ENCODE measurements at regions not wholly inside any gene's neighbourhood (a gene's known extent, or its start where the extent isn't known, plus 50 kb on each side); places are given as distances from the start of the nearest gene placed in this dataset.

GRCh38 chr13:62040078-62040477, 624.4 kb upstream of the PCDH20 start:
- Histone ChIP-seq H3K36me3 (ENCODE audit: insufficient read depth, low read depth, low read length) (no peaks in the 10 kb centered on the region), H3K4me1 (ENCODE audit: insufficient read depth, low read length) (no peaks in the 10 kb centered on the region), H3K27me3 (ENCODE audit: insufficient read depth, low read length) (no peaks in the 10 kb centered on the region), H3K27ac (ENCODE audit: low read length) (no peak overlapping the region), H3K4me3 (ENCODE audit: low read length) (no peak overlapping the region), H3K9me3 (ENCODE audit: insufficient read depth, low read depth, low read length) (no peaks in the 10 kb centered on the region), H3K9ac (ENCODE audit: low read depth, low read length) (no peak overlapping the region)

GRCh38 chr13:62038214-62038613, 622.6 kb upstream of the PCDH20 start:
- Histone ChIP-seq H3K36me3 (ENCODE audit: insufficient read depth, low read depth, low read length) (no peaks in the 10 kb centered on the region), H3K4me1 (ENCODE audit: insufficient read depth, low read length) (no peaks in the 10 kb centered on the region), H3K9ac (ENCODE audit: low read depth, low read length) (no peak overlapping the region), H3K27ac (ENCODE audit: low read length) (no peak overlapping the region), H3K9me3 (ENCODE audit: insufficient read depth, low read depth, low read length) (no peaks in the 10 kb centered on the region), H3K27me3 (ENCODE audit: insufficient read depth, low read length) (no peaks in the 10 kb centered on the region), H3K4me3 (ENCODE audit: low read length) (no peak overlapping the region)

- Histone ChIP-seq H3K4me3 (ENCODE audit: low read length) (no peak overlapping the region), H3K4me1 (ENCODE audit: insufficient read depth, low read length) (no peaks in the 10 kb centered on the region), H3K9ac (ENCODE audit: low read depth, low read length) (no peak overlapping the region), H3K36me3 (ENCODE audit: insufficient read depth, low read depth, low read length) (no peaks in the 10 kb centered on the region), H3K9me3 (ENCODE audit: insufficient read depth, low read depth, low read length) (no peaks in the 10 kb centered on the region), H3K27ac (ENCODE audit: low read length) (no peak overlapping the region), H3K27me3 (ENCODE audit: insufficient read depth, low read length) (no peaks in the 10 kb centered on the region)
Observed at GRCh38 chr13:62035981-62036380, 620.3 kb upstream of the PCDH20 start.

- no peaks in the 10 kb centered on the region for H3K4me1 ChIP-seq (ENCODE audit: insufficient read depth, low read length)
- H3K27ac ChIP-seq (ENCODE audit: low read length), result no peak overlapping the region
- H3K27me3 ChIP-seq (ENCODE audit: insufficient read depth, low read length), result no peaks in the 10 kb centered on the region
- no peak overlapping the region for H3K4me3 ChIP-seq (ENCODE audit: low read length)
- no peak overlapping the region for H3K9ac ChIP-seq (ENCODE audit: low read depth, low read length)
- no peaks in the 10 kb centered on the region for H3K36me3 ChIP-seq (ENCODE audit: insufficient read depth, low read depth, low read length)
- H3K9me3 ChIP-seq (ENCODE audit: insufficient read depth, low read depth, low read length), result no peaks in the 10 kb centered on the region
Observed at GRCh38 chr13:62033934-62034333, 618.3 kb upstream of the PCDH20 start.

- Histone ChIP-seq H3K4me3 (ENCODE audit: low read length) (no peak overlapping the region), H3K9ac (ENCODE audit: low read depth, low read length) (no peak overlapping the region), H3K4me1 (ENCODE audit: insufficient read depth, low read length) (no peaks in the 10 kb centered on the region), H3K27me3 (ENCODE audit: insufficient read depth, low read length) (no peaks in the 10 kb centered on the region), H3K9me3 (ENCODE audit: insufficient read depth, low read depth, low read length) (no peaks in the 10 kb centered on the region), H3K27ac (ENCODE audit: low read length) (no peak overlapping the region), H3K36me3 (ENCODE audit: insufficient read depth, low read depth, low read length) (no peaks in the 10 kb centered on the region)
Observed at GRCh38 chr13:62022369-62022768, 606.7 kb upstream of the PCDH20 start.

GRCh38 chr13:62019858-62020257, 604.2 kb upstream of the PCDH20 start:
- H3K4me3 ChIP-seq (ENCODE audit: low read length), result no peak overlapping the region
- H3K27ac ChIP-seq (ENCODE audit: low read length), result no peak overlapping the region
- H3K9me3 ChIP-seq (ENCODE audit: insufficient read depth, low read depth, low read length), result no peaks in the 10 kb centered on the region
- H3K4me1 ChIP-seq (ENCODE audit: insufficient read depth, low read length), result no peaks in the 10 kb centered on the region
- no peaks in the 10 kb centered on the region for H3K36me3 ChIP-seq (ENCODE audit: insufficient read depth, low read depth, low read length)
- H3K9ac ChIP-seq (ENCODE audit: low read depth, low read length), result no peak overlapping the region
- H3K27me3 ChIP-seq (ENCODE audit: insufficient read depth, low read length), result no peaks in the 10 kb centered on the region

GRCh38 chr13:62014299-62014698, 598.6 kb upstream of the PCDH20 start:
- H3K36me3 ChIP-seq (ENCODE audit: insufficient read depth, low read depth, low read length), result no peaks in the 10 kb centered on the region
- no peaks in the 10 kb centered on the region for H3K27me3 ChIP-seq (ENCODE audit: insufficient read depth, low read length)
- H3K4me3 ChIP-seq (ENCODE audit: low read length), result no peak overlapping the region
- H3K27ac ChIP-seq (ENCODE audit: low read length), result no peak overlapping the region
- no peaks in the 10 kb centered on the region for H3K4me1 ChIP-seq (ENCODE audit: insufficient read depth, low read length)
- H3K9ac ChIP-seq (ENCODE audit: low read depth, low read length), result no peak overlapping the region
- H3K9me3 ChIP-seq (ENCODE audit: insufficient read depth, low read depth, low read length), result no peaks in the 10 kb centered on the region

- no peaks in the 10 kb centered on the region for H3K27me3 ChIP-seq (ENCODE audit: insufficient read depth, low read length)
- H3K4me3 ChIP-seq (ENCODE audit: low read length), result no peak overlapping the region
- no peak overlapping the region for H3K27ac ChIP-seq (ENCODE audit: low read length)
Observed at GRCh38 chr13:62003452-62003851, 587.8 kb upstream of the PCDH20 start.

GRCh38 chr13:61994174-61994573, 578.5 kb upstream of the PCDH20 start:
- H3K36me3 ChIP-seq (ENCODE audit: insufficient read depth, low read depth, low read length), result no peaks in the 10 kb centered on the region
- no peaks in the 10 kb centered on the region for H3K4me1 ChIP-seq (ENCODE audit: insufficient read depth, low read length)
- no peak overlapping the region for H3K9ac ChIP-seq (ENCODE audit: low read depth, low read length)
- no peak overlapping the region for H3K27ac ChIP-seq (ENCODE audit: low read length)
- H3K27me3 ChIP-seq (ENCODE audit: insufficient read depth, low read length), result no peaks in the 10 kb centered on the region
- H3K9me3 ChIP-seq (ENCODE audit: insufficient read depth, low read depth, low read length), result no peaks in the 10 kb centered on the region
- H3K4me3 ChIP-seq (ENCODE audit: low read length), result no peak overlapping the region

More at GRCh38 chr13:62003452-62003851, 587.8 kb upstream of the PCDH20 start:
- Histone ChIP-seq H3K9me3 (ENCODE audit: insufficient read depth, low read depth, low read length) (no peaks in the 10 kb centered on the region), H3K9ac (ENCODE audit: low read depth, low read length) (no peak overlapping the region), H3K36me3 (ENCODE audit: insufficient read depth, low read depth, low read length) (no peaks in the 10 kb centered on the region), H3K4me1 (ENCODE audit: insufficient read depth, low read length) (no peaks in the 10 kb centered on the region)

GRCh38 chr13:61989978-61990377, 574.3 kb upstream of the PCDH20 start:
- no peaks in the 10 kb centered on the region for H3K36me3 ChIP-seq (ENCODE audit: insufficient read depth, low read depth, low read length)
- H3K27ac ChIP-seq (ENCODE audit: low read length), result no peak overlapping the region
- no peaks in the 10 kb centered on the region for H3K9me3 ChIP-seq (ENCODE audit: insufficient read depth, low read depth, low read length)
- H3K4me3 ChIP-seq (ENCODE audit: low read length), result no peak overlapping the region
- H3K9ac ChIP-seq (ENCODE audit: low read depth, low read length), result no peak overlapping the region
- no peaks in the 10 kb centered on the region for H3K27me3 ChIP-seq (ENCODE audit: insufficient read depth, low read length)
- H3K4me1 ChIP-seq (ENCODE audit: insufficient read depth, low read length), result no peaks in the 10 kb centered on the region

- Histone ChIP-seq H3K4me3 (ENCODE audit: low read length) (no peak overlapping the region), H3K27me3 (ENCODE audit: insufficient read depth, low read length) (no peaks in the 10 kb centered on the region), H3K27ac (ENCODE audit: low read length) (no peak overlapping the region), H3K9ac (ENCODE audit: low read depth, low read length) (no peak overlapping the region), H3K9me3 (ENCODE audit: insufficient read depth, low read depth, low read length) (no peaks in the 10 kb centered on the region), H3K36me3 (ENCODE audit: insufficient read depth, low read depth, low read length) (no peaks in the 10 kb centered on the region), H3K4me1 (ENCODE audit: insufficient read depth, low read length) (no peaks in the 10 kb centered on the region)
Observed at GRCh38 chr13:61988810-61989209, 573.2 kb upstream of the PCDH20 start.

- H3K9ac ChIP-seq (ENCODE audit: low read depth, low read length), result no peak overlapping the region
- H3K36me3 ChIP-seq (ENCODE audit: insufficient read depth, low read depth, low read length), result no peaks in the 10 kb centered on the region
- no peak overlapping the region for H3K4me3 ChIP-seq (ENCODE audit: low read length)
- H3K4me1 ChIP-seq (ENCODE audit: insufficient read depth, low read length), result no peaks in the 10 kb centered on the region
- no peaks in the 10 kb centered on the region for H3K9me3 ChIP-seq (ENCODE audit: insufficient read depth, low read depth, low read length)
- no peak overlapping the region for H3K27ac ChIP-seq (ENCODE audit: low read length)
- no peaks in the 10 kb centered on the region for H3K27me3 ChIP-seq (ENCODE audit: insufficient read depth, low read length)
Observed at GRCh38 chr13:61975001-61975400, 559.4 kb upstream of the PCDH20 start.

- no peak overlapping the region for H3K4me3 ChIP-seq (ENCODE audit: low read length)
- H3K36me3 ChIP-seq (ENCODE audit: insufficient read depth, low read depth, low read length), result no peaks in the 10 kb centered on the region
- no peaks in the 10 kb centered on the region for H3K4me1 ChIP-seq (ENCODE audit: insufficient read depth, low read length)
- no peaks in the 10 kb centered on the region for H3K27me3 ChIP-seq (ENCODE audit: insufficient read depth, low read length)
- no peak overlapping the region for H3K9ac ChIP-seq (ENCODE audit: low read depth, low read length)
- H3K9me3 ChIP-seq (ENCODE audit: insufficient read depth, low read depth, low read length), result no peaks in the 10 kb centered on the region
- no peak overlapping the region for H3K27ac ChIP-seq (ENCODE audit: low read length)
Observed at GRCh38 chr13:61965756-61966155, 550.1 kb upstream of the PCDH20 start.
